Chondrocyte (in vitro differentiated cells): ENCODE measurements at regions not wholly inside any gene's neighbourhood (a gene's known extent, or its start where the extent isn't known, plus 50 kb on each side); places are given as distances from the start of the nearest gene placed in this dataset.

Experiments used
- DNase-seq: peaks from one replicate; pipeline ENCODE4 v3.0.0; 2021; ENCODE audit warnings: mixed read lengths, low spot score
- H3K27ac Mint-ChIP-seq: one replicate; pipeline ENCODE4 v1.8.0; 2021; ENCODE audit warnings: mild to moderate bottlenecking, moderate library complexity, mixed read lengths; ENCODE audit not compliant: unreplicated experiment
- H3K27me3 Mint-ChIP-seq: 2 replicates; pipeline ENCODE4 v1.8.0; 2021; ENCODE audit warnings: low read depth, mixed read lengths
- H3K36me3 Mint-ChIP-seq: 2 replicates; pipeline ENCODE4 v1.8.0; 2021; ENCODE audit warnings: low read depth, mixed read lengths
- H3K4me1 Mint-ChIP-seq: 2 replicates; pipeline ENCODE4 v1.8.0; 2021; ENCODE audit warnings: low read depth, mild to moderate bottlenecking, mixed read lengths
- H3K4me3 Mint-ChIP-seq: one replicate; pipeline ENCODE4 v1.8.0; 2021; ENCODE audit warnings: mild to moderate bottlenecking, moderate library complexity, mixed read lengths; ENCODE audit not compliant: unreplicated experiment
- H3K9me3 Mint-ChIP-seq: 2 replicates; pipeline ENCODE4 v1.8.0; 2021; ENCODE audit warnings: low read depth, mixed read lengths
- TF ChIP-seq, protein P1 (sequence below): fragments of 200-600 bp; sonication (generic); IDR thresholded peaks from 2 replicates; pipeline ENCODE4 v1.5.0; 2021; ENCODE audit warnings: antibody characterized with exemption, mild to moderate bottlenecking, moderate library complexity

- Mint-ChIP-seq H3K36me3 (no peaks in the 10 kb centered on the region), H3K27me3 (no peaks in the 10 kb centered on the region), H3K27ac (peak overlapping the region; percentile 73), H3K9me3 (peaks cover 3% of the 10 kb centered on the region), H3K4me3 (no peak overlapping the region), H3K4me1 (peaks cover 63% of the 10 kb centered on the region)
- TF ChIP-seq, protein P1, sequence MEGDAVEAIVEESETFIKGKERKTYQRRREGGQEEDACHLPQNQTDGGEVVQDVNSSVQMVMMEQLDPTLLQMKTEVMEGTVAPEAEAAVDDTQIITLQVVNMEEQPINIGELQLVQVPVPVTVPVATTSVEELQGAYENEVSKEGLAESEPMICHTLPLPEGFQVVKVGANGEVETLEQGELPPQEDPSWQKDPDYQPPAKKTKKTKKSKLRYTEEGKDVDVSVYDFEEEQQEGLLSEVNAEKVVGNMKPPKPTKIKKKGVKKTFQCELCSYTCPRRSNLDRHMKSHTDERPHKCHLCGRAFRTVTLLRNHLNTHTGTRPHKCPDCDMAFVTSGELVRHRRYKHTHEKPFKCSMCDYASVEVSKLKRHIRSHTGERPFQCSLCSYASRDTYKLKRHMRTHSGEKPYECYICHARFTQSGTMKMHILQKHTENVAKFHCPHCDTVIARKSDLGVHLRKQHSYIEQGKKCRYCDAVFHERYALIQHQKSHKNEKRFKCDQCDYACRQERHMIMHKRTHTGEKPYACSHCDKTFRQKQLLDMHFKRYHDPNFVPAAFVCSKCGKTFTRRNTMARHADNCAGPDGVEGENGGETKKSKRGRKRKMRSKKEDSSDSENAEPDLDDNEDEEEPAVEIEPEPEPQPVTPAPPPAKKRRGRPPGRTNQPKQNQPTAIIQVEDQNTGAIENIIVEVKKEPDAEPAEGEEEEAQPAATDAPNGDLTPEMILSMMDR, result no peak
- DNase-seq, result no peak
Measured at GRCh38 chr21:33971492-33972013, 55.9 kb upstream of the ATP5PO start.

DNA sequence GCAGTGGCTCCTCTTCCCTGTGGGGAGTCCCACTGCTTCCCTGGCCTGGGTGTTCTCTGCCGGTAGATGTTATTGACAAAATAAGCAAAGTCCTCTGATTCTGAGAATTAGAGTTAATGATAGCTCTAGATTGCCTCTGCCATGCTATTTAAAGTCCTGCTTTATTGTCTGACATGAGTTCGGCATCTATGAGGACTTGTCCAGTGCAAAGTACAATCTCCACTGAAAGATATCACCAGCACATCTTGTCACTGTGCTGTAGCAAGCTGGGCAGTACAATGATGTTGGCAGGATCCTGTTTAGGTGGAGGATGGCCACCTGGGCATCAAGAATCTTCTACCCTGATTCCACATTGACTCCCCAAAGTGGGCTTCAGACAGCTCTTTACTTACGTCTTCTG lies 54.0 kb upstream of the ATP5PO start:
- H3K4me3 Mint-ChIP-seq, result no peak overlapping the region
- peaks cover 46% of the 10 kb centered on the region for H3K4me1 Mint-ChIP-seq
- TF ChIP-seq, protein P1, result no peak
- peak overlapping the region; percentile 89 for H3K27ac Mint-ChIP-seq
- no peaks in the 10 kb centered on the region for H3K36me3 Mint-ChIP-seq
- H3K9me3 Mint-ChIP-seq, result peaks cover 3% of the 10 kb centered on the region
- DNase-seq, result no peak
- no peaks in the 10 kb centered on the region for H3K27me3 Mint-ChIP-seq

GRCh38 chr21:33968995-33969348 lies 53.4 kb upstream of the ATP5PO start:
- H3K4me1 Mint-ChIP-seq, result peaks cover 46% of the 10 kb centered on the region
- peak overlapping the region; percentile 89 for H3K27ac Mint-ChIP-seq
- H3K27me3 Mint-ChIP-seq, result no peaks in the 10 kb centered on the region
- TF ChIP-seq, protein P1, result no peak
- no peaks in the 10 kb centered on the region for H3K36me3 Mint-ChIP-seq
- peaks cover 3% of the 10 kb centered on the region for H3K9me3 Mint-ChIP-seq
- H3K4me3 Mint-ChIP-seq, result peak overlapping the region; percentile 25
- DNase-seq, result no peak

GRCh38 chr21:33968080-33968994 lies 52.7 kb upstream of the ATP5PO start:
- peaks cover 1% of the 10 kb centered on the region for H3K36me3 Mint-ChIP-seq
- H3K4me3 Mint-ChIP-seq, result peak overlapping the region; percentile 44
- DNase-seq, result no peak
- peak overlapping the region; percentile 89 for H3K27ac Mint-ChIP-seq
- TF ChIP-seq, protein P1, result no peak
- H3K9me3 Mint-ChIP-seq, result peaks cover 3% of the 10 kb centered on the region
- peaks cover 46% of the 10 kb centered on the region for H3K4me1 Mint-ChIP-seq
- no peaks in the 10 kb centered on the region for H3K27me3 Mint-ChIP-seq

- Mint-ChIP-seq H3K27me3 (no peaks in the 10 kb centered on the region), H3K27ac (no peak overlapping the region), H3K36me3 (peaks cover 7% of the 10 kb centered on the region), H3K9me3 (peaks cover 3% of the 10 kb centered on the region), H3K4me3 (no peak overlapping the region), H3K4me1 (peaks cover 46% of the 10 kb centered on the region)
- TF ChIP-seq, protein P1, result no peak
- DNase-seq, result no peak
Measured at GRCh38 chr21:33967086-33967571, 51.5 kb upstream of the ATP5PO start.
